ENCODE measurements at regions not wholly inside any gene's neighbourhood (a gene's known extent, or its start where the extent isn't known, plus 50 kb on each side); places are given as distances from the start of the nearest gene placed in this dataset.

- H3K36me3 ChIP-seq = no peaks in the 10 kb centered on the region
- no peak overlapping the region for H3K4me3 ChIP-seq
- H3K27me3 ChIP-seq = no peaks in the 10 kb centered on the region
- H3K4me1 ChIP-seq (ENCODE audit: low read depth) = peaks cover 4% of the 10 kb centered on the region
- no peaks in the 10 kb centered on the region for H3K9me3 ChIP-seq (ENCODE audit: low read depth)
- no peak overlapping the region for H3K27ac ChIP-seq
- no peak for TF ChIP-seq CTCF (IDR thresholded peaks at IDR 0.05; ENCODE audit: low read depth, low read length)
- peak; percentile 40 to 98 for DNase-seq (ENCODE audit: low read depth in 1 of 2, low spot score in 1 of 2)
Observed at GRCh38 chr6:167760979-167761793, 65.5 kb upstream of the AFDN start.

GRCh38 chr6:167761794-167762258 is 64.9 kb upstream of the AFDN start:
- Histone ChIP-seq H3K9me3 (ENCODE audit: low read depth) (no peaks in the 10 kb centered on the region), H3K36me3 (no peaks in the 10 kb centered on the region), H3K4me1 (ENCODE audit: low read depth) (peaks cover 5% of the 10 kb centered on the region), H3K27me3 (no peaks in the 10 kb centered on the region), H3K4me3 (no peak overlapping the region), H3K27ac (no peak overlapping the region)
- no peak for TF ChIP-seq CTCF (IDR thresholded peaks at IDR 0.05; ENCODE audit: low read depth, low read length)
- DNase-seq (ENCODE audit: low read depth in 1 of 2, low spot score in 1 of 2) = peak in 1 of 2 donors; percentile 16

GRCh38 chr6:167762259-167762962 is 64.3 kb upstream of the AFDN start:
- Histone ChIP-seq H3K9me3 (ENCODE audit: low read depth) (no peaks in the 10 kb centered on the region), H3K27ac (no peak overlapping the region), H3K4me1 (ENCODE audit: low read depth) (peaks cover 8% of the 10 kb centered on the region), H3K27me3 (no peaks in the 10 kb centered on the region), H3K4me3 (no peak overlapping the region), H3K36me3 (no peaks in the 10 kb centered on the region)
- no peak for TF ChIP-seq CTCF (IDR thresholded peaks at IDR 0.05; ENCODE audit: low read depth, low read length)
- peak in 1 of 2 donors; percentile 55 for DNase-seq (ENCODE audit: low read depth in 1 of 2, low spot score in 1 of 2)

GRCh38 chr6:167763056-167763944 is 63.4 kb upstream of the AFDN start:
- Histone ChIP-seq H3K4me1 (ENCODE audit: low read depth) (peaks cover 4% of the 10 kb centered on the region), H3K9me3 (ENCODE audit: low read depth) (no peaks in the 10 kb centered on the region), H3K4me3 (no peak overlapping the region), H3K27ac (no peak overlapping the region), H3K27me3 (no peaks in the 10 kb centered on the region), H3K36me3 (no peaks in the 10 kb centered on the region)
- DNase-seq (ENCODE audit: low read depth in 1 of 2, low spot score in 1 of 2) = no peak
- TF ChIP-seq CTCF (IDR thresholded peaks at IDR 0.05; ENCODE audit: low read depth, low read length) = no peak

GRCh38 chr6:167764215-167764614 is 62.5 kb upstream of the AFDN start:
- no peak for TF ChIP-seq CTCF (IDR thresholded peaks at IDR 0.05; ENCODE audit: low read depth, low read length)
- Histone ChIP-seq H3K9me3 (ENCODE audit: low read depth) (no peaks in the 10 kb centered on the region), H3K4me3 (no peak overlapping the region), H3K27ac (no peak overlapping the region), H3K4me1 (ENCODE audit: low read depth) (peaks cover 4% of the 10 kb centered on the region), H3K27me3 (no peaks in the 10 kb centered on the region), H3K36me3 (no peaks in the 10 kb centered on the region)
- no peak for DNase-seq (ENCODE audit: low read depth in 1 of 2, low spot score in 1 of 2)
